IMR-90 (cell line): ENCODE measurements at regions not wholly inside any gene's neighbourhood (a gene's known extent, or its start where the extent isn't known, plus 50 kb on each side); places are given as distances from the start of the nearest gene placed in this dataset.

Source experiments
- ATAC-seq: fragments of 200-7000 bp; cut with Tn5 transposase; 2 replicates; pipeline ENCODE4 v1.9.1; 2020; ENCODE audit warnings: low read depth, mild to moderate bottlenecking, moderate library complexity
- BruUV-seq: library from RNA; stranded (reverse); fragments of 400-500 nt; replicated peaks from 2 replicates; lab custom pipeline; 2021; lab: Mats Ljungman, UMichigan
- CTCF ChIA-PET: fragments of 300-600 bp; formaldehyde crosslinking; extraction: SDS; loops from one replicate; lab custom pipeline; 2021; ENCODE audit warnings: antibody characterized with exemption; lab: Yijun Ruan, JAX
- POLR2A ChIA-PET: fragments of 300-600 bp; sonication (Branson Sonifier 250); formaldehyde crosslinking; loops from one replicate; lab custom pipeline; 2022; ENCODE audit warnings: antibody characterized with exemption; ENCODE audit not compliant: unreplicated experiment; lab: Charles Lee
- DNase-seq: peaks from one replicate; pipeline ENCODE4 v3.0.0; 2013
- H2AFZ ChIP-seq: replicated peaks from 2 replicates; pipeline ENCODE3; 2013; ENCODE audit warnings: low read length, mild to moderate bottlenecking; ENCODE audit not compliant: poor library complexity
- H2AK5ac ChIP-seq: 2 replicates; pipeline ENCODE4 v1.6.1; 2013; ENCODE audit warnings: low read depth, low read length, inconsistent platforms
- H2AK9ac ChIP-seq: replicated peaks from 2 replicates; pipeline ENCODE3; 2013; ENCODE audit warnings: mild to moderate bottlenecking, low read depth, low read length, moderate library complexity; ENCODE audit not compliant: poor library complexity
- H2BK120ac ChIP-seq: 2 replicates; pipeline ENCODE4 v1.6.1; 2013; ENCODE audit warnings: low read depth, low read length, inconsistent platforms
- H2BK15ac ChIP-seq: 3 replicates; pipeline ENCODE4 v1.6.1; 2013; ENCODE audit warnings: low read depth, low read length, inconsistent platforms
- H2BK20ac ChIP-seq: 2 replicates; pipeline ENCODE4 v1.6.1; 2013; ENCODE audit warnings: low read depth, mild to moderate bottlenecking, inconsistent platforms, low read length, moderate library complexity
- H2BK5ac ChIP-seq: 2 replicates; pipeline ENCODE4 v1.6.1; 2013; ENCODE audit warnings: mild to moderate bottlenecking, low read depth, low read length, inconsistent platforms; ENCODE audit not compliant: poor library complexity, severe bottlenecking
- H3K14ac ChIP-seq: replicated peaks from 2 replicates; pipeline ENCODE4 v1.6.1; 2013; ENCODE audit warnings: low read depth, low read length, inconsistent platforms
- H3K18ac ChIP-seq: 2 replicates; pipeline ENCODE4 v1.6.1; 2013; ENCODE audit warnings: low read depth, low read length, control low read depth
- H3K23ac ChIP-seq: 2 replicates; pipeline ENCODE4 v1.6.1; 2013; ENCODE audit warnings: low read depth, low read length, inconsistent platforms
- H3K27ac ChIP-seq: 2 replicates; pipeline ENCODE4 v1.5.1; 2013; ENCODE audit warnings: mild to moderate bottlenecking, control low read depth, low read length; ENCODE audit not compliant: insufficient read depth
- H3K27me3 ChIP-seq: 2 replicates; pipeline ENCODE4 v1.6.1; 2013; ENCODE audit warnings: low read length; ENCODE audit not compliant: control insufficient read depth, insufficient read depth
- H3K36me3 ChIP-seq: 2 replicates; pipeline ENCODE4 v1.6.1; 2013; ENCODE audit warnings: low read length, mixed read lengths; ENCODE audit not compliant: control insufficient read depth, insufficient read depth
- H3K4ac ChIP-seq: 2 replicates; pipeline ENCODE4 v1.6.1; 2013; ENCODE audit warnings: low read depth, low read length, inconsistent platforms
- H3K4me1 ChIP-seq: 2 replicates; pipeline ENCODE4 v1.6.1; 2013; ENCODE audit warnings: low read length, mixed read lengths; ENCODE audit not compliant: control insufficient read depth, insufficient read depth
- H3K4me2 ChIP-seq: 2 replicates; pipeline ENCODE4 v1.6.1; 2013; ENCODE audit warnings: low read depth, mild to moderate bottlenecking, control low read depth, low read length, moderate library complexity
- H3K4me3 ChIP-seq: 2 replicates; pipeline ENCODE4 v1.5.1; 2013; ENCODE audit warnings: low read depth, mild to moderate bottlenecking, control low read depth, low read length, moderate library complexity; ENCODE audit not compliant: insufficient read depth
- H3K56ac ChIP-seq: 2 replicates; pipeline ENCODE4 v1.6.1; 2013; ENCODE audit warnings: low read length, inconsistent platforms; ENCODE audit not compliant: insufficient read depth; ENCODE audit errors: extremely low read depth
- H3K79me1 ChIP-seq, 2 experiments: 2 replicates each; pipeline ENCODE4 v1.6.1; 2013; ENCODE audit warnings: low read length in 2 of 2, inconsistent platforms in 1 of 2, low read depth in 1 of 2
- H3K9ac ChIP-seq: 2 replicates; pipeline ENCODE4 v1.6.1; 2013; ENCODE audit warnings: low read depth, low read length, control low read depth
- H3K9me1 ChIP-seq: 2 replicates; pipeline ENCODE4 v1.6.1; 2013; ENCODE audit warnings: low read length, inconsistent platforms; ENCODE audit not compliant: insufficient read depth
- H3K9me3 ChIP-seq: 2 replicates; pipeline ENCODE4 v1.6.1; 2013; ENCODE audit warnings: low read length; ENCODE audit not compliant: control insufficient read depth, insufficient read depth
- H4K20me1 ChIP-seq: 2 replicates; pipeline ENCODE4 v1.6.1; 2013; ENCODE audit warnings: low read length, inconsistent platforms; ENCODE audit not compliant: insufficient read depth
- H4K5ac ChIP-seq: 2 replicates; pipeline ENCODE4 v1.6.1; 2013; ENCODE audit warnings: mild to moderate bottlenecking, low read depth, low read length, control low read depth
- H4K8ac ChIP-seq, 2 experiments: 2 replicates each; pipeline ENCODE4 v1.6.1; 2013; ENCODE audit warnings: low read depth in 2 of 2, low read length in 2 of 2, control low read depth in 1 of 2, inconsistent platforms in 1 of 2
- H4K91ac ChIP-seq: 2 replicates; pipeline ENCODE4 v1.6.1; 2013; ENCODE audit warnings: low read depth, low read length, inconsistent platforms; ENCODE audit not compliant: insufficient read depth
- BHLHE40 ChIP-seq: fragments of 150-350 bp; IDR thresholded peaks from 2 replicates; pipeline ENCODE4 v1.6.1; 2016; ENCODE audit warnings: mild to moderate bottlenecking, low read depth, low read length
- CEBPB ChIP-seq: IDR thresholded peaks from 2 replicates; pipeline ENCODE4 v1.6.1; 2012; ENCODE audit warnings: low read depth, low read length, improper control_type of control experiment
- CHD1 ChIP-seq: IDR thresholded peaks from 2 replicates; pipeline ENCODE4 v1.6.1; 2012; ENCODE audit warnings: low read depth, low read length, improper control_type of control experiment
- CTCF ChIP-seq: conservative IDR thresholded peaks from 2 replicates; pipeline ENCODE4 v1.5.1; 2012; ENCODE audit warnings: mild to moderate bottlenecking, low read depth, low read length, improper control_type of control experiment
- ELK1 ChIP-seq: fragments of 150-350 bp; IDR thresholded peaks from 2 replicates; pipeline ENCODE4 v1.6.1; 2016; ENCODE audit warnings: low read depth, mild to moderate bottlenecking, low read length, moderate library complexity, borderline replicate concordance
- FOS ChIP-seq: fragments of 150-350 bp; IDR thresholded peaks from 2 replicates; pipeline ENCODE4 v1.6.1; 2016; ENCODE audit warnings: low read depth, low read length
- MAFK ChIP-seq: IDR thresholded peaks from 2 replicates; pipeline ENCODE4 v1.6.1; 2012; ENCODE audit warnings: low read depth, low read length, improper control_type of control experiment
- MAZ ChIP-seq: IDR thresholded peaks from 2 replicates; pipeline ENCODE4 v1.6.1; 2012; ENCODE audit warnings: low read depth, mild to moderate bottlenecking, low read length, improper control_type of control experiment, moderate library complexity, borderline replicate concordance
- MXI1 ChIP-seq: IDR thresholded peaks from 2 replicates; pipeline ENCODE4 v1.6.1; 2012; ENCODE audit warnings: low read depth, mild to moderate bottlenecking, low read length, moderate library complexity, borderline replicate concordance
- NFE2L2 ChIP-seq: fragments of 150-350 bp; IDR thresholded peaks from 2 replicates; pipeline ENCODE4 v1.6.1; 2016; ENCODE audit warnings: low read depth, mild to moderate bottlenecking, low read length
- POLR2A ChIP-seq: IDR thresholded peaks from 2 replicates; pipeline ENCODE4 v1.6.1; 2012; ENCODE audit warnings: mild to moderate bottlenecking, low read depth, low read length
- RAD21 ChIP-seq: IDR thresholded peaks from 2 replicates; pipeline ENCODE4 v1.6.1; 2012; ENCODE audit warnings: low read length, improper control_type of control experiment
- RCOR1 ChIP-seq: IDR thresholded peaks from 2 replicates; pipeline ENCODE4 v1.6.1; 2012; ENCODE audit warnings: mild to moderate bottlenecking, low read length, improper control_type of control experiment; ENCODE audit not compliant: insufficient replicate concordance
- RFX5 ChIP-seq: IDR thresholded peaks from 2 replicates; pipeline ENCODE4 v1.8.0; 2012; ENCODE audit warnings: low read depth, mild to moderate bottlenecking, low read length, moderate library complexity
- SMC3 ChIP-seq: fragments of 150-350 bp; IDR thresholded peaks from 2 replicates; pipeline ENCODE4 v1.6.1; 2016; ENCODE audit warnings: low read depth, mild to moderate bottlenecking, antibody characterized with exemption, low read length, moderate library complexity
- USF2 ChIP-seq: fragments of 150-350 bp; IDR thresholded peaks from 2 replicates; pipeline ENCODE4 v1.6.1; 2017; ENCODE audit warnings: mild to moderate bottlenecking, antibody characterized with exemption, low read length, low read depth
- WGBS, 2 experiments: methylation state at CpG; one replicate each; pipeline versions ENCODE4 v1.1.5 to v1.1.7; 2013; ENCODE audit warnings: missing lambda C conversion rate in 2 of 2; ENCODE audit not compliant: insufficient read length in 1 of 2; ENCODE audit errors: extremely low coverage in 2 of 2; 5-methylcytosine and 5-hydroxymethylcytosine counted together
- dilution Hi-C: fragments of 300-500 bp; cut with HindIII; formaldehyde crosslinking; loops from one replicate; pipeline ENCODE4 v1.14.3; 2018; ENCODE audit warnings: low sequenced_read_pairs; ENCODE audit not compliant: unreplicated experiment
- in situ Hi-C: fragments of 300-500 bp; cut with MboI; formaldehyde crosslinking; loops from 3 replicates; pipeline ENCODE4 v1.14.3; 2019; ENCODE audit warnings: low sequenced_read_pairs, inconsistent platforms, mixed read lengths
- intact Hi-C: fragments of 100-400 bp; cut with micrococcal nuclease; formaldehyde crosslinking; loops from 2 replicates; pipeline ENCODE4 v1.10.0; 2022

DNA sequence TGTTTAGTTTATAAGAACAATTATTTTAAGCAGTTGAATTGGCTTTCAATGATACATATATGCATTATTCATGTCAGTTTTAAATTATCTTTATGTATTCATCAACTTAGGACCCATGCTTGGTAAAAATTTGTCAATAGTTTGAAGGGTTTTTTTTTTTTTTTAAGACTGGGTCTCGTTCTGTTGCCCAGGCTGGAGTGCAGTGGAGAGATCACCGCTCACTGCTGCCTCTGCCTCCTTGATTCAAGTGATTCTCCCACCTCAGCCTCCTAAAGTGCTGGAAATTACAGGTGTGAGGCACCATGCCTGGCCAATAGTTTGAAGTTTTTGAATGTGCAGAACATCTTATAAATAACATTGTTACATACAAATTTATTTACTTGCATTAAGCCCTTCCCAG is 1671.0 kb upstream of the B3GALT2 start:
- Histone ChIP-seq H3K56ac (no peak overlapping the region), H2AFZ (no peak overlapping the region), H3K9me1 (no peaks in the 10 kb centered on the region), H3K9me3 (no peaks in the 10 kb centered on the region), H3K4me2 (no peak overlapping the region), H4K91ac (no peak overlapping the region), H3K79me1 (no peaks in the 10 kb centered on the region), H3K9ac (no peak overlapping the region), H3K27ac (no peak overlapping the region), H2BK15ac (no peak overlapping the region), H2AK9ac (no peak overlapping the region), H4K8ac (no peak overlapping the region), H2AK5ac (no peak overlapping the region), H2BK20ac (no peak overlapping the region), H2BK120ac (no peak overlapping the region), H3K4ac (no peak overlapping the region), H3K4me3 (no peak overlapping the region), H3K4me1 (no peaks in the 10 kb centered on the region), H3K18ac (no peak overlapping the region), H4K20me1 (no peaks in the 10 kb centered on the region), H3K27me3 (no peaks in the 10 kb centered on the region), H3K23ac (no peak overlapping the region), H4K5ac (no peak overlapping the region), H3K14ac (no peak overlapping the region), H2BK5ac (no peak overlapping the region), H3K36me3 (no peaks in the 10 kb centered on the region)
- no TSS peak for BruUV-seq
- no CpG with 5 or more reads among the region's 2 CpGs for WGBS, 2 experiments
- intact Hi-C loops (no loop called here), dilution Hi-C loops (no loop called here), in situ Hi-C loops (no loop called here)
- no peak for TF ChIP-seq BHLHE40
- no peak for TF ChIP-seq RFX5
- no peak for TF ChIP-seq MAZ
- no peak for TF ChIP-seq USF2
- no peak for TF ChIP-seq ELK1
- no peak for TF ChIP-seq CTCF
- TF ChIP-seq RAD21, result no peak
- TF ChIP-seq CHD1, result no peak
- TF ChIP-seq SMC3, result no peak
- TF ChIP-seq CEBPB, result no peak
- TF ChIP-seq MXI1, result no peak
- TF ChIP-seq POLR2A, result no peak
- TF ChIP-seq RCOR1, result no peak
- TF ChIP-seq NFE2L2, result no peak
- no peak for TF ChIP-seq FOS
- no peak for TF ChIP-seq MAFK
- no peak for DNase-seq
- ChIA-PET POLR2A (no interaction called here), CTCF (no interaction called here)
- ATAC-seq, result no peak
